ENCODE measurements at regions not wholly inside any gene's neighbourhood (a gene's known extent, or its start where the extent isn't known, plus 50 kb on each side); places are given as distances from the start of the nearest gene placed in this dataset.

DNA sequence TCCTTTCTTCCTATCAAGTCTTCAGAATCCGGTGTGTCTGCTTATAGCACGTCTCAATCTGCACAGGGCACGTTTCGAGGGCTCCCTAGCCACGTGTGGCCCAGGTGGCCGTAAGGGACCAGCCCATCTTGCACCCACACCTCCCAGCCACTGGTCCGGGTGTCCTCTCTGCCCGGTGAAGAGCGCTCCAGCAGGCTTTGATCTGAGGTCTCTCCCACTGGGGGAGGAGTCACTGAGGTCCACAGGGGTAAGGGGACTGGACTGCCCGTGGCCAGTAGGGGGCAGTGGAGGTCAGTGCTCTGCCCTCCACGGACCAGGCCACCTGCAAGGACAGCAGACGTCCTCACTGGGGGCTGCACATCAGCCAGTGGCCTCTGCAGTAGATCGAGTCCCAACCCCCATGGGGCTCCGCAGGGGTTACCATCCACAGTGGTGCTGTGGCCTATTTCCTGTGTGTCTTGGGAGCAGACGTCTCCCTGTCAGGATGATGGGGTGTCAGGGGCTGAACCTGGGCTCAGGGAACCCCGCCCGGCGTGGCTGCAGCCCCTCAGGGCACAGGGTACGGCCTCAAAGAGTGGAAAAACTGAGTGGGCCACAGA lies 204.1 kb upstream of the CIBAR2 start (continued):
- TF ChIP-seq MAF1 (CRISPR knock-in tag; IDR thresholded peaks at IDR 0.05; ENCODE audit: borderline replicate concordance) (no peak), RXRA (CRISPR knock-in tag; IDR thresholded peaks at IDR 0.05) (peak; percentile 72), ZKSCAN1 (IDR thresholded peaks at IDR 0.05; ENCODE audit: low read length) (no peak), ZNF263 (CRISPR knock-in tag; IDR thresholded peaks at IDR 0.05) (peak; percentile 92), RNF2 (conservative IDR thresholded peaks at IDR 0.05; ENCODE audit: low read depth) (peak; percentile 58; the same call in 1 of the 2 replicates), ZNF331 (CRISPR knock-in tag; IDR thresholded peaks at IDR 0.05) (peak; percentile 55), JUN (CRISPR knock-in tag; IDR thresholded peaks at IDR 0.05) (no peak), TARDBP (CRISPR knock-in tag; IDR thresholded peaks at IDR 0.05) (peak; percentile 61; the same call in 1 of the 2 replicates), ARNTL (CRISPR knock-in tag; IDR thresholded peaks at IDR 0.05) (peak; percentile 85), ZNF317 (CRISPR knock-in tag; IDR thresholded peaks at IDR 0.05) (no peak), ZBTB7A (CRISPR knock-in tag; IDR thresholded peaks at IDR 0.05) (no peak; the same call in 1 of the 2 replicates), SMAD9 (CRISPR knock-in tag; IDR thresholded peaks at IDR 0.05) (no peak), RAD21 (CRISPR knock-in tag; IDR thresholded peaks at IDR 0.05) (peak; percentile 92), NR2F6 (IDR thresholded peaks at IDR 0.05) (no peak), NR2F6 (CRISPR knock-in tag; IDR thresholded peaks at IDR 0.05) (peak; percentile 72), MED1 (CRISPR knock-in tag; IDR thresholded peaks at IDR 0.05) (0 out of 2 replicates have a peak, but pooled peaks have one; percentile 36), TAF1 (CRISPR knock-in tag; IDR thresholded peaks at IDR 0.05) (0 out of 2 replicates have a peak, but pooled peaks have one; percentile 18), ZBTB3 (CRISPR knock-in tag; IDR thresholded peaks at IDR 0.05; ENCODE audit: borderline replicate concordance, low read depth) (no peak), ZNF761 (CRISPR knock-in tag; conservative IDR thresholded peaks at IDR 0.05) (no peak), ZNF431 (CRISPR knock-in tag; IDR thresholded peaks at IDR 0.05; ENCODE audit: borderline replicate concordance, low read depth) (no peak), ZNF333 (CRISPR knock-in tag; IDR thresholded peaks at IDR 0.05; ENCODE audit: borderline replicate concordance) (0 out of 2 replicates have a peak, but pooled peaks have one; percentile 47)
- TF ChIP-seq, protein P1, sequence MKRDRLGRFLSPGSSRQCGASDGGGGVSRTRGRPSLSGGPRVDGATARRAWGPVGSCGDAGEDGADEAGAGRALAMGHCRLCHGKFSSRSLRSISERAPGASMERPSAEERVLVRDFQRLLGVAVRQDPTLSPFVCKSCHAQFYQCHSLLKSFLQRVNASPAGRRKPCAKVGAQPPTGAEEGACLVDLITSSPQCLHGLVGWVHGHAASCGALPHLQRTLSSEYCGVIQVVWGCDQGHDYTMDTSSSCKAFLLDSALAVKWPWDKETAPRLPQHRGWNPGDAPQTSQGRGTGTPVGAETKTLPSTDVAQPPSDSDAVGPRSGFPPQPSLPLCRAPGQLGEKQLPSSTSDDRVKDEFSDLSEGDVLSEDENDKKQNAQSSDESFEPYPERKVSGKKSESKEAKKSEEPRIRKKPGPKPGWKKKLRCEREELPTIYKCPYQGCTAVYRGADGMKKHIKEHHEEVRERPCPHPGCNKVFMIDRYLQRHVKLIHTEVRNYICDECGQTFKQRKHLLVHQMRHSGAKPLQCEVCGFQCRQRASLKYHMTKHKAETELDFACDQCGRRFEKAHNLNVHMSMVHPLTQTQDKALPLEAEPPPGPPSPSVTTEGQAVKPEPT (CRISPR knock-in tag; IDR thresholded peaks at IDR 0.05; ENCODE audit: low read depth): peak; percentile 63; the same call in 1 of the 2 replicates
- TF ChIP-seq, protein P2, sequence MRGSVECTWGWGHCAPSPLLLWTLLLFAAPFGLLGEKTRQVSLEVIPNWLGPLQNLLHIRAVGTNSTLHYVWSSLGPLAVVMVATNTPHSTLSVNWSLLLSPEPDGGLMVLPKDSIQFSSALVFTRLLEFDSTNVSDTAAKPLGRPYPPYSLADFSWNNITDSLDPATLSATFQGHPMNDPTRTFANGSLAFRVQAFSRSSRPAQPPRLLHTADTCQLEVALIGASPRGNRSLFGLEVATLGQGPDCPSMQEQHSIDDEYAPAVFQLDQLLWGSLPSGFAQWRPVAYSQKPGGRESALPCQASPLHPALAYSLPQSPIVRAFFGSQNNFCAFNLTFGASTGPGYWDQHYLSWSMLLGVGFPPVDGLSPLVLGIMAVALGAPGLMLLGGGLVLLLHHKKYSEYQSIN (CRISPR knock-in tag; IDR thresholded peaks at IDR 0.05; ENCODE audit: borderline replicate concordance): no peak
- TF ChIP-seq, protein P3, sequence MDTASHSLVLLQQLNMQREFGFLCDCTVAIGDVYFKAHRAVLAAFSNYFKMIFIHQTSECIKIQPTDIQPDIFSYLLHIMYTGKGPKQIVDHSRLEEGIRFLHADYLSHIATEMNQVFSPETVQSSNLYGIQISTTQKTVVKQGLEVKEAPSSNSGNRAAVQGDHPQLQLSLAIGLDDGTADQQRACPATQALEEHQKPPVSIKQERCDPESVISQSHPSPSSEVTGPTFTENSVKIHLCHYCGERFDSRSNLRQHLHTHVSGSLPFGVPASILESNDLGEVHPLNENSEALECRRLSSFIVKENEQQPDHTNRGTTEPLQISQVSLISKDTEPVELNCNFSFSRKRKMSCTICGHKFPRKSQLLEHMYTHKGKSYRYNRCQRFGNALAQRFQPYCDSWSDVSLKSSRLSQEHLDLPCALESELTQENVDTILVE (CRISPR knock-in tag; IDR thresholded peaks at IDR 0.05): no peak
- TF ChIP-seq, protein P4, sequence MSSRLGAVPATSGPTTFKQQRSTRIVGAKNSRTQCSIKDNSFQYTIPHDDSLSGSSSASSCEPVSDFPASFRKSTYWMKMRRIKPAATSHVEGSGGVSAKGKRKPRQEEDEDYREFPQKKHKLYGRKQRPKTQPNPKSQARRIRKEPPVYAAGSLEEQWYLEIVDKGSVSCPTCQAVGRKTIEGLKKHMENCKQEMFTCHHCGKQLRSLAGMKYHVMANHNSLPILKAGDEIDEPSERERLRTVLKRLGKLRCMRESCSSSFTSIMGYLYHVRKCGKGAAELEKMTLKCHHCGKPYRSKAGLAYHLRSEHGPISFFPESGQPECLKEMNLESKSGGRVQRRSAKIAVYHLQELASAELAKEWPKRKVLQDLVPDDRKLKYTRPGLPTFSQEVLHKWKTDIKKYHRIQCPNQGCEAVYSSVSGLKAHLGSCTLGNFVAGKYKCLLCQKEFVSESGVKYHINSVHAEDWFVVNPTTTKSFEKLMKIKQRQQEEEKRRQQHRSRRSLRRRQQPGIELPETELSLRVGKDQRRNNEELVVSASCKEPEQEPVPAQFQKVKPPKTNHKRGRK (CRISPR knock-in tag; IDR thresholded peaks at IDR 0.05): no peak
- TF ChIP-seq, protein P5, sequence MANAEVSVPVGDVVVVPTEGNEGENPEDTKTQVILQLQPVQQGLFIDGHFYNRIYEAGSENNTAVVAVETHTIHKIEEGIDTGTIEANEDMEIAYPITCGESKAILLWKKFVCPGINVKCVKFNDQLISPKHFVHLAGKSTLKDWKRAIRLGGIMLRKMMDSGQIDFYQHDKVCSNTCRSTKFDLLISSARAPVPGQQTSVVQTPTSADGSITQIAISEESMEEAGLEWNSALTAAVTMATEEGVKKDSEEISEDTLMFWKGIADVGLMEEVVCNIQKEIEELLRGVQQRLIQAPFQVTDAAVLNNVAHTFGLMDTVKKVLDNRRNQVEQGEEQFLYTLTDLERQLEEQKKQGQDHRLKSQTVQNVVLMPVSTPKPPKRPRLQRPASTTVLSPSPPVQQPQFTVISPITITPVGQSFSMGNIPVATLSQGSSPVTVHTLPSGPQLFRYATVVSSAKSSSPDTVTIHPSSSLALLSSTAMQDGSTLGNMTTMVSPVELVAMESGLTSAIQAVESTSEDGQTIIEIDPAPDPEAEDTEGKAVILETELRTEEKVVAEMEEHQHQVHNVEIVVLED (CRISPR knock-in tag; IDR thresholded peaks at IDR 0.05; ENCODE audit: borderline replicate concordance): no peak
